ENCODE measurements at regions not wholly inside any gene's neighbourhood (a gene's known extent, or its start where the extent isn't known, plus 50 kb on each side); places are given as distances from the start of the nearest gene placed in this dataset.

- H3K27ac ChIP-seq, result no peak overlapping the region
- H3K4me3 ChIP-seq, result no peak overlapping the region
- TF ChIP-seq, protein P1, sequence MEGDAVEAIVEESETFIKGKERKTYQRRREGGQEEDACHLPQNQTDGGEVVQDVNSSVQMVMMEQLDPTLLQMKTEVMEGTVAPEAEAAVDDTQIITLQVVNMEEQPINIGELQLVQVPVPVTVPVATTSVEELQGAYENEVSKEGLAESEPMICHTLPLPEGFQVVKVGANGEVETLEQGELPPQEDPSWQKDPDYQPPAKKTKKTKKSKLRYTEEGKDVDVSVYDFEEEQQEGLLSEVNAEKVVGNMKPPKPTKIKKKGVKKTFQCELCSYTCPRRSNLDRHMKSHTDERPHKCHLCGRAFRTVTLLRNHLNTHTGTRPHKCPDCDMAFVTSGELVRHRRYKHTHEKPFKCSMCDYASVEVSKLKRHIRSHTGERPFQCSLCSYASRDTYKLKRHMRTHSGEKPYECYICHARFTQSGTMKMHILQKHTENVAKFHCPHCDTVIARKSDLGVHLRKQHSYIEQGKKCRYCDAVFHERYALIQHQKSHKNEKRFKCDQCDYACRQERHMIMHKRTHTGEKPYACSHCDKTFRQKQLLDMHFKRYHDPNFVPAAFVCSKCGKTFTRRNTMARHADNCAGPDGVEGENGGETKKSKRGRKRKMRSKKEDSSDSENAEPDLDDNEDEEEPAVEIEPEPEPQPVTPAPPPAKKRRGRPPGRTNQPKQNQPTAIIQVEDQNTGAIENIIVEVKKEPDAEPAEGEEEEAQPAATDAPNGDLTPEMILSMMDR (IDR thresholded peaks at IDR 0.05), result no peak
- TF ChIP-seq POLR2A (IDR thresholded peaks at IDR 0.05), result no peak
- no peaks in the 10 kb centered on the region for H3K27me3 ChIP-seq
- ATAC-seq (no peak), DNase-seq (no peak)
- intact Hi-C loops (cut with DNase I), result no loop called here
- no peaks in the 10 kb centered on the region for H3K36me3 ChIP-seq (replicated peaks in 1 of 2; ENCODE audit: insufficient read depth in 1 of 2, low read depth in 2 of 2)
- H3K4me1 ChIP-seq, result no peaks in the 10 kb centered on the region
- 83 to 92% methylated on average over 3 of the region's 3 CpGs for WGBS, 2 donors
- no peaks in the 10 kb centered on the region for H3K9me3 ChIP-seq
Measured at GRCh38 chr16:52229471-52229870, 317.5 kb downstream of the TOX3 start.

- Histone ChIP-seq H3K36me3 (replicated peaks in 1 of 2; ENCODE audit: insufficient read depth in 1 of 2, low read depth in 2 of 2) (no peaks in the 10 kb centered on the region), H3K4me3 (no peak overlapping the region), H3K27ac (no peak overlapping the region), H3K4me1 (no peaks in the 10 kb centered on the region), H3K9me3 (no peaks in the 10 kb centered on the region), H3K27me3 (no peaks in the 10 kb centered on the region)
- ATAC-seq (no peak), DNase-seq (no peak)
- intact Hi-C loops (cut with DNase I), result no loop called here
- TF ChIP-seq, protein P1 (IDR thresholded peaks at IDR 0.05), result no peak
- no peak for TF ChIP-seq POLR2A (IDR thresholded peaks at IDR 0.05)
- WGBS, 2 donors, result 80 to 83% methylated on average over 3 of the region's 3 CpGs
Measured at GRCh38 chr16:52227851-52228250, 319.1 kb downstream of the TOX3 start.

- DNase-seq (no peak), ATAC-seq (no peak)
- no peaks in the 10 kb centered on the region for H3K4me1 ChIP-seq
- H3K27ac ChIP-seq, result no peak overlapping the region
- TF ChIP-seq, protein P1 (IDR thresholded peaks at IDR 0.05), result no peak
- TF ChIP-seq POLR2A (IDR thresholded peaks at IDR 0.05), result no peak
- no peaks in the 10 kb centered on the region for H3K27me3 ChIP-seq
- H3K9me3 ChIP-seq, result no peaks in the 10 kb centered on the region
- intact Hi-C loops (cut with DNase I), result no loop called here
- 63 to 65% methylated on average over 4 of the region's 4 CpGs for WGBS, 2 donors
- no peaks in the 10 kb centered on the region for H3K36me3 ChIP-seq (replicated peaks in 1 of 2; ENCODE audit: insufficient read depth in 1 of 2, low read depth in 2 of 2)
- H3K4me3 ChIP-seq, result no peak overlapping the region
Measured at GRCh38 chr16:52212841-52213240, 334.1 kb downstream of the TOX3 start.

- intact Hi-C loops (cut with DNase I), result no loop called here
- Histone ChIP-seq H3K4me1 (no peaks in the 10 kb centered on the region), H3K9me3 (no peaks in the 10 kb centered on the region), H3K27me3 (no peaks in the 10 kb centered on the region), H3K36me3 (replicated peaks in 1 of 2; ENCODE audit: insufficient read depth in 1 of 2, low read depth in 2 of 2) (no peaks in the 10 kb centered on the region), H3K4me3 (no peak overlapping the region), H3K27ac (no peak overlapping the region)
- ATAC-seq, result no peak
- TF ChIP-seq, protein P1 (IDR thresholded peaks at IDR 0.05), result no peak
- TF ChIP-seq POLR2A (IDR thresholded peaks at IDR 0.05), result no peak
- no peak for DNase-seq
Measured at GRCh38 chr16:52209227-52209626, 337.7 kb downstream of the TOX3 start.

- TF ChIP-seq, protein P1 (IDR thresholded peaks at IDR 0.05), result no peak
- no peak for TF ChIP-seq POLR2A (IDR thresholded peaks at IDR 0.05)
- intact Hi-C loops (cut with DNase I), result no loop called here
- DNase-seq (no peak), ATAC-seq (no peak)
- Histone ChIP-seq H3K36me3 (replicated peaks in 1 of 2; ENCODE audit: insufficient read depth in 1 of 2, low read depth in 2 of 2) (no peaks in the 10 kb centered on the region), H3K9me3 (no peaks in the 10 kb centered on the region), H3K4me1 (no peaks in the 10 kb centered on the region), H3K27ac (no peak overlapping the region), H3K4me3 (no peak overlapping the region), H3K27me3 (no peaks in the 10 kb centered on the region)
Measured at GRCh38 chr16:52203096-52203495, 343.8 kb downstream of the TOX3 start.
